Astrocyte of the spinal cord (primary cell): ENCODE measurements at regions not wholly inside any gene's neighbourhood (a gene's known extent, or its start where the extent isn't known, plus 50 kb on each side); places are given as distances from the start of the nearest gene placed in this dataset.

Experiments used
- DNase-seq: peaks from one replicate; pipeline ENCODE4 v3.0.0; 2011; ENCODE audit warnings: low read depth, low spot score
- H3K4me3 ChIP-seq: 2 replicates; pipeline ENCODE4 v1.5.1; 2011; ENCODE audit warnings: low read depth, mild to moderate bottlenecking, low read length, moderate library complexity
- CTCF ChIP-seq: IDR thresholded peaks from 2 replicates; pipeline ENCODE4 v1.5.1; 2012; ENCODE audit warnings: low read depth, mild to moderate bottlenecking, low read length, inconsistent platforms
- in situ Hi-C: cut with HindIII; loops from 2 replicates; pipeline ENCODE4 v1.10.0; 2017; ENCODE audit warnings: low sequenced_read_pairs

GRCh38 chr5:154535535-154535934 lies 57.5 kb upstream of the HAND1 start:
- no peak overlapping the region for H3K4me3 ChIP-seq
- no peak for DNase-seq
- in situ Hi-C loops = no loop called here
- no peak for TF ChIP-seq CTCF

GRCh38 chr5:154534457-154535050 lies 56.5 kb upstream of the HAND1 start:
- no peak for DNase-seq
- no peak overlapping the region for H3K4me3 ChIP-seq
- in situ Hi-C loops = no loop called here
- TF ChIP-seq CTCF = no peak

- in situ Hi-C loops = no loop called here
- no peak for TF ChIP-seq CTCF
- DNase-seq = no peak
- H3K4me3 ChIP-seq = no peak overlapping the region
These were observed 51.3 kb upstream of the HAND1 start for GRCh38 chr5:154529282-154529681.

GRCh38 chr5:154528005-154528594 lies 50.1 kb upstream of the HAND1 start:
- in situ Hi-C loops = no loop called here
- no peak for DNase-seq
- no peak for TF ChIP-seq CTCF
- no peak overlapping the region for H3K4me3 ChIP-seq
